ENCODE measurements at regions not wholly inside any gene's neighbourhood (a gene's known extent, or its start where the extent isn't known, plus 50 kb on each side); places are given as distances from the start of the nearest gene placed in this dataset.

DNA sequence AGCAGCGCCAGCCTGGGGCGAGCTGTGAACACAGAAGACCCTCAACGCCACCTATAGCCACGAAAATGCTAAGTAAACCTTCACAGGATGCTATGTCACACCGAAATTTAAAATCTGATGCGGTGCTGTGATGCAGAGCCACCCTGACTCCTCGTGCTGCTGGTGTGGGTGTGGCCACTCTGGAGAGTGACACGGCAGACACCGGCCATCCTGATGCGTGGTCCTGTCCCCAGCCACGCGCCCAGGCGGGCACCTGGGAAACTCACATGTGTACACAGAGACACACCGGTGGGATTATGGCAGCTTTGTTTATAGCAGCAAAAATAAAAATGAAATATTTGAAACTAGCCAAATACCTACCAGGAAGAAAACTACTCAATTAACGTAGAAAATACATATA is 138.3 kb upstream of the SFSWAP start:
- no peak for TF ChIP-seq CTCF (IDR thresholded peaks at IDR 0.05)
- no peak for TF ChIP-seq POLR2A (IDR thresholded peaks at IDR 0.05)
- no peak for TF ChIP-seq EP300 (IDR thresholded peaks at IDR 0.05)
- TF ChIP-seq POLR2AphosphoS5 (IDR thresholded peaks at IDR 0.05): no peak
